Colon (tissue), 2 donors: ENCODE measurements at regions not wholly inside any gene's neighbourhood (a gene's known extent, or its start where the extent isn't known, plus 50 kb on each side); places are given as distances from the start of the nearest gene placed in this dataset.
"Not testable (repeated sequence)": the region's sequence is repeated elsewhere in the genome, so short reads cannot be mapped to it uniquely, and the experiment has no call there.

ENCODE experiments used
- FAIRE-seq: peaks from 2 replicates; lab custom pipeline; 2012; peaks lifted over from hg19 to GRCh38; lab: Jason Lieb, UNC
- donor health status: control.
- donor health status: control.

DNA sequence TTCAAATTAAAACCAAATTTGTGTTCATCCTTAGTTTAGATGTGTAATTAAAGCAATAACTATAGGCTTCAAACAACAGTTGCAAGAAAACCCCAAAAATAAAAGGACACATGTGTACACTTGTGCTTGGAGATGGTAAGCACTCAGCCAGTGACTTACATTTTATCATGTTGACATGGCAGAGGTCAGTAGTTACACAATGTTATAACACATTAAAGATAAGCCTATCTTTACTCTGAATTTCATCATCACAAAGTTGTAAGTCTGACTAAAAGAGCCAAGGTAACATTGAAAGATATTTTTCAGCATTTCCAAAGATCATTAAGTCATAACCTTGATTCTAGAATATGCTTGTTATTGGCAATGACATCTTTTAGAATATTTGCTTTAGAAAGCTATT is 98.5 kb upstream of the PNPLA4 start:
- FAIRE-seq, result no peak

DNA sequence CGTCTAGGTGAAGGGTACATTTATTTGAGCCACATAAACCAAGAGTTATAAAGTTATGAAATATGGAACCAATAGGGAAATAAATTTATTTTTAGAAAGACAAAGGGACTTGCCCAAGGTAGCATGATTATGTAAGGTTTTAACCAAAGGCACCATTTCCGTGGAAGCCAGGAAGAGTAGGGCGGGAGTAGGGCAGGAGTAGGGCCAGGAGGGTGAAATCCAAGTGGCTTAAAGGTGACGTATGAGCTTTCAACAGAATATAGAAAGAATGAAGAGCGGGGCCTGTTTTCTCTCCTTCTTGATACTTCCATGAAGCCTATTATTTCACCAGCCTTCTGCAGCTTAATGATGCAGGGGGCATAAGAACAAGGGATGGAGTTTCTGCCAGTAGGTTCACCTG is 91.7 kb upstream of the PNPLA4 start:
- no peak for FAIRE-seq

DNA sequence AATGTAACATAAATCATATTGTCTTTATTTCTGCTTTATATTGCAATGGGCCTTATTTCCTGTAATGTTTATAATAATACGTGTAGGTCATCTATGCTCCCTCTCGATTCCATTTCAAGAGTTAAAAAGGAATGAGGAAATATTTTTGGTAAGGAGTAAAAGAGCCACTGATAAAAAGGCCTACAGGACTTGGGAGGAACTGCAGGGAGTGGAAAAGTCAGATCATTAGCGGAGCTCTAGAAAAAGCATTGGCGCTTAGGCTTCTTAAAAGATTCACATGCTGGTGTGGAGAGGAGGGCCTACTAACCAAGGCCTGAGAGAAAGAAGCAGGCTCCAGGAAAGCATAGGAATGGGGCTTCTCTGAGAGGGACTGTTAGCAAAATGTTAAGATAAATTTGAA is 82.9 kb upstream of the PNPLA4 start:
- FAIRE-seq, result no peak

DNA sequence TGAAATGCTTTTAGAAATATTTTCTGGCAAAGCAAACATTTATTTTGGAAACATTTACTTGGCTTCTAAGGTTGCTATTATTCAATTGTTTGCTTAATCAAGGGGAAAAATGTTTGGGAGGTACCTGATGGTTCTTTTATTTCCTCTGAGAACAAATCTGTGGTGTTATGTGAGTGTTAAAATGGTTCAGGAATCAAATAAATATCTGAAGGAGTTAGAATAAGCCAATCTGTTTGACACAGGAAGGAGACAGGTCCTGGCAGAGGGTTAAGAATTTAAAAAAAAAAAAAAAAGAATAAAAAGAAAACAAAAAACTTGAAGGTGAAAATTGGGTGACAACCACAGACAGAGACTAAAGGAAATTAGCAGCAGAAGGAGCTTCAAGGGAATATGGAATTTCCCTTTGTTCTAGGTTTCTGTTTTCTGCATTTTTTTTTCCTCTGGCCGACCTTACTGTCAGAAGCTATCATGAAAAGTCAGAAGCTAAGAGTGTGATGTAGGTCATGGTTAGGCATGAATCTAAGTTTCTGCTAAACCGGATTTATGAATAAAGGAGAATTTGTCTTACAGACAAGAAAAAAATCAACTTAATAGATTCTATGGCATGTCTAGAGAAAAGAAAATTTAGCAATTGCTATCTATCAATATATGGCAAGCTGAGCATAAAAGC is 78.6 kb upstream of the PNPLA4 start:
- FAIRE-seq, result peak; percentile 55

DNA sequence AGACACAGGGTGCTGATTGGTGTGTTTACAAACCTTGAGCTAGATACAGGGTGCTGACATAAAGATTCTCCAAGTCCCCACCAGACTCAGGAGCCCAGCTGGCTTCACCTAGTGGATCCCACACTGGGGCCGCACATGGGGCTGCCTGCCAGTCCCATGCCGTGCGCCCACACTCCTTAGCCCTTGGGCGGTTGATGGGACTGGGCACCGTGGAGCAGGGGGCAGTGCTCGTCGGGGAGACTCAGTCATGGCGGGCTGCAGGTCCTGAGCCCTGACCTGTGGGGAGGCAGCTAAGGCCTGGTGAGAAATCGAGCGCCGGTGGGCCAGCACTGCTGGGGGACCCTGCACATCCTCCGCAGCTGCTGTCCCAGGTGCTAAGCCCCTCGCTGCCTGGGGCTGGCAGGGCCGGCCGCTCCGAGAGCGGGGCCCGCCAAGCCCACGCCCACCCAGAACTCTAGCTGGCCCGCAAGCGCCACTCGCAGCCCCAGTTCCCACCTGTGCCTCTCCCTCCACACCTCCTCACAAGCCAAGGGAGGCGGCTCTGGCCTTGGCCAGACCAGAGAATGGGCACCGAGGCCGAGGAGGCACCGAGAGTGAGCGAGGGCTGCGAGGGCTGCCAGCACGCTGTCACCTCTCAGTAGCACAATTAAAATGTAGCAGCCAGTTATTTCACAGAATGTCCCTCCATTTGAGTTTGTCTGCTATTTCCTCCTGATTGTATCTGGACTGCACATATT is 76.1 kb upstream of the PNPLA4 start:
- FAIRE-seq, result no peak

DNA sequence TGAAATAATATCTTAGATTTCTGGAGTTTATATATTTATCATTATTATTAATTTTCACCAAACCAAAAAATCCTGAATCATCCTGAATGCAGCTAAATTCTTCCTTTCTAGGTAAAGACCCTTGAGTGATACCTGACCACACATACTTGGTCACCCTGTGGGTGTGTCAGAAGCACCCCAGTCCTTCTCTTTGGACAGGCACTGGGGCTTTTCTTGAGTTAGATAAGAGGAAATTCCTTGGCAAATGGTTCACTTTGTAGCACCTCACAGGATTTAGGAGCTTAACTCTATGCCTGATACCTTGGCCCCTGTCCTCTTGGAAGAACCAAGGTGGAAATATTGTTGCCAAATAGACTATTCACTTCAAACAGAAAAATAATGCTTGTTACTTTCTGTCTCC is 69.6 kb upstream of the PNPLA4 start:
- no peak for FAIRE-seq

DNA sequence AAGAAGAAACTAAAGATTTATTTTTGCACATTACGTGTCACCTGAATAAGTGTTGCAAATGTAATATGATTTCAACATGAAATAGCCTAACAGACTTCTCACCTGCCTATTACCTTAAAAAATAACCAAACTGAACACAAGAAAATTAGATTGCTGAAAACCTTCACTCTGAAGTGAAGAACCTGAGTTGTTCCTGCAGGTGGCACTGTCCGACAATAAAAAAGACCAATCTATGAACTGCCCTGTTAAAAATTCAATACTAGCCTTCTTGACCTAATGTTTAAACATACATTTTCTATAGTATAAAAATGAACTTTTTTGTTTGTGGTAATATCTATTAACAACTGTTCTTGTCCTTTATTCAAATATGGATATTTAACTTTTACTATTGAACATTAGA is 69.2 kb upstream of the PNPLA4 start:
- no peak for FAIRE-seq

DNA sequence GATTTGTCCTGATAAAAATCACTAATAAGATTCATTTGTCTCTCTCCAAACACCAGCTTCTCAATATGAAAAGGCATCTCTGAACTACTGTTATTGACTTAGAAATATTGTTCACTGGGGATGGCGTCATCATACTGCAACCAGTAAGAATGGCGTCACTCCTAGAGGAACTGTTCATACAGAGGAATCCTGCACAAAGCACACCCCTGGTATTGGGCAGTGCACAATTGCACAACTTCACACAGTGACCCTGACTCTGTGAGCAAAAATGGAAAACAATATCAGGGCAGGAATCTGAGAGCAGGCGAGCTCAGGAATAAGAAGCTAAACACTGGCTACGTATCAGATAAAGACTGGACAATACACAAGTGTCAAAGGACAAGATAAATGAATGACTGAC is 66.7 kb upstream of the PNPLA4 start:
- FAIRE-seq, result no peak

DNA sequence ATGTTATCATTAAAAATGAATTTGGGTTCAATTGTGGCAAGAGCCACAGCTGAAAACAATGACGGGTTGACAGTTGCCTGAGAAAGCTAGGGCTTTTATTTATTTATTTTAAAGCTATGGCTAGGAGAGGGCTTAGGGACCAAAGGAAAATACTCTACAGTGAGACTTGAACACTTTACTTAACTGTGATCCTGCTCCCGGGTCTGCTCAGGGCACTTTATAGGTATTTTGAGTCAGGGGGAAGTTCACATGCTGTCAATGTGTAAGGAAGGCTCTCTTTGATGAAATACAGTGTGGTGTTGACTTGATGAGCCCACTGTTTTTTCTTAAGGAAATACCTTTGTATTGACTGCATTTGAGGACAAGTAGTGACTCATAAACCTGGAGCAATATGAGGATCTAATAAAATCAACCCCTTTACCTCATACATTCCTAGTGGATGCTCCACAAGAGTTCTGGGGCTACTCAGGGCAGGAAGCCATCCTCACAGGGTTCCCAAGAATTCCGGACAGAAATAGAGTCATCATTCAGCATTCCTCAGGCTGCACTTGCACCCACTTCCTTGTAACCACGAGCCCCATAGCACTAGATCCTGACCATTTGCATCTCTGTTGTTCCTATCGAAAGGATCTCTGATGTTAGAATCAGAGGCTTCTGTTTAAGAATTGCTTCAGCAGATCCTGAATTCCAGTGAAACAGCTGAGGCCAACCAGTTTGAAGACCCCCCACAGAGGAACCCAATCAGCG is 61.0 kb upstream of the PNPLA4 start:
- FAIRE-seq, result not testable (repeated sequence)

DNA sequence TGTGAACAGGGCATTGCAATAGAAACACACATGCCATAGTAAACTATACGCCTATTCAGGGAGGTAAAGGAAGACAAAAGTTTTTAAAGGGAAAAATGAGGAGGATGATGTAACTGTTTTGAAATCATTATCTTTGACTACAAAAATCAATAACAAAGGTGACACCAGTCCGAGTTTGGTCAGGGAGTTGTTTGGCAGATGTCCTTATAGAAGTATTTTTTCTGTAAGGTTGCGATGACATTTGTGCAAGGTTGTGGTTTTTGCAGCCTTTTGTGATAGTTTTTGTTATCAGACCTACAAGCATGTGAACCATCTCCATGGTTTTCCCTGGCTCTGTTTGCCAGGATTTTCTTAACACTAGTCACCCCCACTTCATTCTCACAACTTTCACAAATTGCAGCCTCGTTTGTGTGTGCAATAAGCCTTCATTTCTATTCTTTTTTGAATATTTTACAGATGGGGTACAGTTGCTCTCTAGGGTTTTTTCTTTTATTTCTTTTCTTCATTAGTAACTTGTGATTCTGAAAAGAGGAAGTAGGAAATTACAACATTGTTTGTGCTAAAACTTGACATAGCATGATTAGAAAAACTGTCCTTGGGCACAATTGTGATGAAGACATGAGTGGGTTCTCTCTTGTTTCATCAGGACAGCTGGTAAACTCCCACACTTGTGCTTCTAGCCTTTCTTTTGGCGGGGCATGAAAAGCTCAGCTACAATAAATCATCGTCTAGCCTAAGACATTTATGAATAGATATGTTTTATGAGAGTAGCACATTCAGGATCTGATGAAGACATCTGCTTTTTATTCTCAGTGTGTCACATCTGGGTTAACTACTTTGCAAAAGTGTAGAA is 60.2 kb upstream of the PNPLA4 start:
- peak; percentile 5 for FAIRE-seq

DNA sequence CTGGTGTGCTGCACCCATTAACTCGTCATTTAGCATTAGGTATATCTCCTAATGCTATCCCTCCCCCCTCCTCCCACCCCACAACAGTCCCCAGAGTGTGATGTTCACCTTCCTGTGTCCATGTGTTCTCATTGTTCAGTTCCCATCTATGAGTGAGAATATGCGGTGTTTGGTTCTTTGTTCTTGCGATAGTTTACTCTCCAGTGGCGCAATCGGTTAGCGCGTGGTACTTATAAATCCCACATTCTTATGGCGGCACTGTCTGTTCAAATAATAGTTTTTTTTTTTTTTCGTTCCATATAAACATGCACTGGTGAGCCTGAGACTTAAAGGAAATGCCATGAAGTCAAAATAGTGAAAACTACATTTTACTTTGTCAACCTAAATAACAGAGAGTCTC is 59.5 kb upstream of the PNPLA4 start:
- peak; percentile 96 for FAIRE-seq

DNA sequence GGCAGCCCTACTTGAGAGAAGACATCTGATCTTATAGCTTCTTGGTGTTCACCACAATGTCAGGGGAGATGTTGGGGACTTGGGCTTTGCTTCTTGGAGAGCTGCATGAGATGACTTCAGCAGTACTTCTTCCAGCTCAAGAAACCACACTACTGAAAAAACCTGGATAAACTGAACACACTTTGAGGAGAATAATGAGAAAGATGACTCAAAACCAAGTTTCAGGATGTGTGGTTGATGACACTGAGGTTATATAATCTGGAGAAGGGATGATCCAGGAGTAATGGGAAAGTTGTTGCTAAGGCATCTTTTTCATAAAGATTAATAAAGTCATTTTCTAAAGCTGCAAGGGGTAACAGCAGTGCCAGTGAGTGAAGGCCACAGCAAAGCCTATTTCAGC is 58.4 kb upstream of the PNPLA4 start:
- FAIRE-seq, result no peak

DNA sequence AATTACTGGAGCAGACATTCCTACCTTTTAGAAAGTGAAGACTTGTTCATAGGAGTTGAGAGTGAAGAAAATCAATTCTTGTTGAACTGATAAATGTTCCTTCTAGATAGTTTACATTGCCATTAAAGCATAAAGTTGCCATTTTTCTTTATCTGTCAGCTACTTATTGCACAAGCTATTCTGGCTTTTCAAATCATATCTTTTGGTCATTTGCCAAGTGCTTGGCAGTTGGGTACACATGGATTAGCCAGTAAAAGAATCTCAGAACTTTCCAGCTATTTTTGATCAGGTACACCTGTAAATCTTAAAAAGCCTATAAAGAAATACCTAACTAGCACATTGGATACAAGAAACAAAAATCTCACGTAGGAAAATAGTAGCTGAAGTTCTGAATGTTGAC is 56.4 kb upstream of the PNPLA4 start:
- FAIRE-seq, result peak; percentile 92
